ENCODE measurements at regions not wholly inside any gene's neighbourhood (a gene's known extent, or its start where the extent isn't known, plus 50 kb on each side); places are given as distances from the start of the nearest gene placed in this dataset.

- peaks cover 7% of the 10 kb centered on the region for H3K9me3 Mint-ChIP-seq
- no peak for TF ChIP-seq CTCF (conservative IDR thresholded peaks at IDR 0.05)
- H3K27me3 Mint-ChIP-seq (ENCODE audit: low read depth) = peaks cover 4% of the 10 kb centered on the region
- H3K4me1 Mint-ChIP-seq = peaks cover 19% of the 10 kb centered on the region
- H3K27ac Mint-ChIP-seq (ENCODE audit: unreplicated experiment) = no peak overlapping the region
- DNase-seq (ENCODE audit: low read depth, low spot score) = no peak
- no peaks in the 10 kb centered on the region for H3K36me3 Mint-ChIP-seq (ENCODE audit: low read depth)
- no peak overlapping the region for H3K4me3 Mint-ChIP-seq
Measured at GRCh38 chr12:19002216-19002615, 127.3 kb upstream of the PLEKHA5 start.

GRCh38 chr12:19003141-19003540 is 126.4 kb upstream of the PLEKHA5 start:
- H3K27me3 Mint-ChIP-seq (ENCODE audit: low read depth) = peaks cover 1% of the 10 kb centered on the region
- no peak for DNase-seq (ENCODE audit: low read depth, low spot score)
- no peak overlapping the region for H3K4me3 Mint-ChIP-seq
- H3K4me1 Mint-ChIP-seq = peaks cover 19% of the 10 kb centered on the region
- H3K9me3 Mint-ChIP-seq = peaks cover 5% of the 10 kb centered on the region
- TF ChIP-seq CTCF (conservative IDR thresholded peaks at IDR 0.05) = no peak
- no peaks in the 10 kb centered on the region for H3K36me3 Mint-ChIP-seq (ENCODE audit: low read depth)
- H3K27ac Mint-ChIP-seq (ENCODE audit: unreplicated experiment) = no peak overlapping the region

GRCh38 chr12:19003987-19004619 is 125.4 kb upstream of the PLEKHA5 start:
- no peaks in the 10 kb centered on the region for H3K36me3 Mint-ChIP-seq (ENCODE audit: low read depth)
- no peak overlapping the region for H3K4me3 Mint-ChIP-seq
- TF ChIP-seq CTCF (conservative IDR thresholded peaks at IDR 0.05) = no peak
- no peaks in the 10 kb centered on the region for H3K27me3 Mint-ChIP-seq (ENCODE audit: low read depth)
- no peak for DNase-seq (ENCODE audit: low read depth, low spot score)
- peaks cover 19% of the 10 kb centered on the region for H3K4me1 Mint-ChIP-seq
- peaks cover 4% of the 10 kb centered on the region for H3K9me3 Mint-ChIP-seq
- H3K27ac Mint-ChIP-seq (ENCODE audit: unreplicated experiment) = no peak overlapping the region

- DNase-seq (ENCODE audit: low read depth, low spot score) = no peak
- Mint-ChIP-seq H3K27ac (ENCODE audit: unreplicated experiment) (no peak overlapping the region), H3K9me3 (no peaks in the 10 kb centered on the region), H3K27me3 (ENCODE audit: low read depth) (no peaks in the 10 kb centered on the region), H3K36me3 (ENCODE audit: low read depth) (no peaks in the 10 kb centered on the region), H3K4me1 (peaks cover 12% of the 10 kb centered on the region), H3K4me3 (no peak overlapping the region)
- no peak for TF ChIP-seq CTCF (conservative IDR thresholded peaks at IDR 0.05)
Measured at GRCh38 chr12:19005257-19005801, 124.2 kb upstream of the PLEKHA5 start.

GRCh38 chr12:19006626-19007137 is 122.9 kb upstream of the PLEKHA5 start:
- Mint-ChIP-seq H3K36me3 (ENCODE audit: low read depth) (no peaks in the 10 kb centered on the region), H3K4me3 (no peak overlapping the region), H3K27me3 (ENCODE audit: low read depth) (no peaks in the 10 kb centered on the region), H3K9me3 (peaks cover 2% of the 10 kb centered on the region), H3K27ac (ENCODE audit: unreplicated experiment) (no peak overlapping the region), H3K4me1 (peaks cover 12% of the 10 kb centered on the region)
- TF ChIP-seq CTCF (conservative IDR thresholded peaks at IDR 0.05) = no peak
- no peak for DNase-seq (ENCODE audit: low read depth, low spot score)

Data from neural crest cell (in vitro differentiated cells).